IMR-90 (cell line): ENCODE measurements at regions not wholly inside any gene's neighbourhood (a gene's known extent, or its start where the extent isn't known, plus 50 kb on each side); places are given as distances from the start of the nearest gene placed in this dataset.

Experiments used
- ATAC-seq: fragments of 200-7000 bp; cut with Tn5 transposase; 2 replicates; pipeline ENCODE4 v1.9.1; 2020; ENCODE audit warnings: low read depth, mild to moderate bottlenecking, moderate library complexity
- BruUV-seq: library from RNA; stranded (reverse); fragments of 400-500 nt; replicated peaks from 2 replicates; lab custom pipeline; 2021; lab: Mats Ljungman, UMichigan
- CTCF ChIA-PET: fragments of 300-600 bp; formaldehyde crosslinking; extraction: SDS; loops from one replicate; lab custom pipeline; 2021; ENCODE audit warnings: antibody characterized with exemption; lab: Yijun Ruan, JAX
- POLR2A ChIA-PET: fragments of 300-600 bp; sonication (Branson Sonifier 250); formaldehyde crosslinking; loops from one replicate; lab custom pipeline; 2022; ENCODE audit warnings: antibody characterized with exemption; ENCODE audit not compliant: unreplicated experiment; lab: Charles Lee
- DNase-seq: peaks from one replicate; pipeline ENCODE4 v3.0.0; 2013
- H2AFZ ChIP-seq: replicated peaks from 2 replicates; pipeline ENCODE3; 2013; ENCODE audit warnings: low read length, mild to moderate bottlenecking; ENCODE audit not compliant: poor library complexity
- H2AK5ac ChIP-seq: 2 replicates; pipeline ENCODE4 v1.6.1; 2013; ENCODE audit warnings: low read depth, low read length, inconsistent platforms
- H2AK9ac ChIP-seq: replicated peaks from 2 replicates; pipeline ENCODE3; 2013; ENCODE audit warnings: mild to moderate bottlenecking, low read depth, low read length, moderate library complexity; ENCODE audit not compliant: poor library complexity
- H2BK120ac ChIP-seq: 2 replicates; pipeline ENCODE4 v1.6.1; 2013; ENCODE audit warnings: low read depth, low read length, inconsistent platforms
- H2BK15ac ChIP-seq: 3 replicates; pipeline ENCODE4 v1.6.1; 2013; ENCODE audit warnings: low read depth, low read length, inconsistent platforms
- H2BK20ac ChIP-seq: 2 replicates; pipeline ENCODE4 v1.6.1; 2013; ENCODE audit warnings: low read depth, mild to moderate bottlenecking, inconsistent platforms, low read length, moderate library complexity
- H2BK5ac ChIP-seq: 2 replicates; pipeline ENCODE4 v1.6.1; 2013; ENCODE audit warnings: mild to moderate bottlenecking, low read depth, low read length, inconsistent platforms; ENCODE audit not compliant: poor library complexity, severe bottlenecking
- H3K14ac ChIP-seq: replicated peaks from 2 replicates; pipeline ENCODE4 v1.6.1; 2013; ENCODE audit warnings: low read depth, low read length, inconsistent platforms
- H3K18ac ChIP-seq: 2 replicates; pipeline ENCODE4 v1.6.1; 2013; ENCODE audit warnings: low read depth, low read length, control low read depth
- H3K23ac ChIP-seq: 2 replicates; pipeline ENCODE4 v1.6.1; 2013; ENCODE audit warnings: low read depth, low read length, inconsistent platforms
- H3K27ac ChIP-seq: 2 replicates; pipeline ENCODE4 v1.5.1; 2013; ENCODE audit warnings: mild to moderate bottlenecking, control low read depth, low read length; ENCODE audit not compliant: insufficient read depth
- H3K27me3 ChIP-seq: 2 replicates; pipeline ENCODE4 v1.6.1; 2013; ENCODE audit warnings: low read length; ENCODE audit not compliant: control insufficient read depth, insufficient read depth
- H3K36me3 ChIP-seq: 2 replicates; pipeline ENCODE4 v1.6.1; 2013; ENCODE audit warnings: low read length, mixed read lengths; ENCODE audit not compliant: control insufficient read depth, insufficient read depth
- H3K4ac ChIP-seq: 2 replicates; pipeline ENCODE4 v1.6.1; 2013; ENCODE audit warnings: low read depth, low read length, inconsistent platforms
- H3K4me1 ChIP-seq: 2 replicates; pipeline ENCODE4 v1.6.1; 2013; ENCODE audit warnings: low read length, mixed read lengths; ENCODE audit not compliant: control insufficient read depth, insufficient read depth
- H3K4me2 ChIP-seq: 2 replicates; pipeline ENCODE4 v1.6.1; 2013; ENCODE audit warnings: low read depth, mild to moderate bottlenecking, control low read depth, low read length, moderate library complexity
- H3K4me3 ChIP-seq: 2 replicates; pipeline ENCODE4 v1.5.1; 2013; ENCODE audit warnings: low read depth, mild to moderate bottlenecking, control low read depth, low read length, moderate library complexity; ENCODE audit not compliant: insufficient read depth
- H3K56ac ChIP-seq: 2 replicates; pipeline ENCODE4 v1.6.1; 2013; ENCODE audit warnings: low read length, inconsistent platforms; ENCODE audit not compliant: insufficient read depth; ENCODE audit errors: extremely low read depth
- H3K79me1 ChIP-seq, 2 experiments: 2 replicates each; pipeline ENCODE4 v1.6.1; 2013; ENCODE audit warnings: low read length in 2 of 2, inconsistent platforms in 1 of 2, low read depth in 1 of 2
- H3K9ac ChIP-seq: 2 replicates; pipeline ENCODE4 v1.6.1; 2013; ENCODE audit warnings: low read depth, low read length, control low read depth
- H3K9me1 ChIP-seq: 2 replicates; pipeline ENCODE4 v1.6.1; 2013; ENCODE audit warnings: low read length, inconsistent platforms; ENCODE audit not compliant: insufficient read depth
- H3K9me3 ChIP-seq: 2 replicates; pipeline ENCODE4 v1.6.1; 2013; ENCODE audit warnings: low read length; ENCODE audit not compliant: control insufficient read depth, insufficient read depth
- H4K20me1 ChIP-seq: 2 replicates; pipeline ENCODE4 v1.6.1; 2013; ENCODE audit warnings: low read length, inconsistent platforms; ENCODE audit not compliant: insufficient read depth
- H4K5ac ChIP-seq: 2 replicates; pipeline ENCODE4 v1.6.1; 2013; ENCODE audit warnings: mild to moderate bottlenecking, low read depth, low read length, control low read depth
- H4K8ac ChIP-seq, 2 experiments: 2 replicates each; pipeline ENCODE4 v1.6.1; 2013; ENCODE audit warnings: low read depth in 2 of 2, low read length in 2 of 2, control low read depth in 1 of 2, inconsistent platforms in 1 of 2
- H4K91ac ChIP-seq: 2 replicates; pipeline ENCODE4 v1.6.1; 2013; ENCODE audit warnings: low read depth, low read length, inconsistent platforms; ENCODE audit not compliant: insufficient read depth
- POLR2A ChIP-seq: IDR thresholded peaks from 2 replicates; pipeline ENCODE4 v1.6.1; 2012; ENCODE audit warnings: mild to moderate bottlenecking, low read depth, low read length
- RAD21 ChIP-seq: IDR thresholded peaks from 2 replicates; pipeline ENCODE4 v1.6.1; 2012; ENCODE audit warnings: low read length, improper control_type of control experiment
- dilution Hi-C: fragments of 300-500 bp; cut with HindIII; formaldehyde crosslinking; loops from one replicate; pipeline ENCODE4 v1.14.3; 2018; ENCODE audit warnings: low sequenced_read_pairs; ENCODE audit not compliant: unreplicated experiment
- in situ Hi-C: fragments of 300-500 bp; cut with MboI; formaldehyde crosslinking; loops from 3 replicates; pipeline ENCODE4 v1.14.3; 2019; ENCODE audit warnings: low sequenced_read_pairs, inconsistent platforms, mixed read lengths
- intact Hi-C: fragments of 100-400 bp; cut with micrococcal nuclease; formaldehyde crosslinking; loops from 2 replicates; pipeline ENCODE4 v1.10.0; 2022
- TF ChIP-seq, protein P1 (sequence below): conservative IDR thresholded peaks from 2 replicates; pipeline ENCODE4 v1.5.1; 2012; ENCODE audit warnings: mild to moderate bottlenecking, low read depth, low read length, improper control_type of control experiment

- H3K14ac ChIP-seq, result no peak overlapping the region
- dilution Hi-C loops, result no loop called here
- DNase-seq, result no peak
- no peak overlapping the region for H3K9ac ChIP-seq
- no peak overlapping the region for H2BK120ac ChIP-seq
- no peaks in the 10 kb centered on the region for H3K9me3 ChIP-seq
- H3K79me1 ChIP-seq, result no peaks in the 10 kb centered on the region
- H2AFZ ChIP-seq, result no peak overlapping the region
- no peak overlapping the region for H3K4me2 ChIP-seq
- POLR2A ChIA-PET, result no interaction called here
- H3K9me1 ChIP-seq, result no peaks in the 10 kb centered on the region
- H2BK15ac ChIP-seq, result no peak overlapping the region
- no peak overlapping the region for H2AK9ac ChIP-seq
- intact Hi-C loops, result no loop called here
- no peaks in the 10 kb centered on the region for H3K27me3 ChIP-seq
- H3K56ac ChIP-seq, result no peak overlapping the region
- H3K23ac ChIP-seq, result no peak overlapping the region
- TF ChIP-seq POLR2A, result no peak
- TF ChIP-seq, protein P1, sequence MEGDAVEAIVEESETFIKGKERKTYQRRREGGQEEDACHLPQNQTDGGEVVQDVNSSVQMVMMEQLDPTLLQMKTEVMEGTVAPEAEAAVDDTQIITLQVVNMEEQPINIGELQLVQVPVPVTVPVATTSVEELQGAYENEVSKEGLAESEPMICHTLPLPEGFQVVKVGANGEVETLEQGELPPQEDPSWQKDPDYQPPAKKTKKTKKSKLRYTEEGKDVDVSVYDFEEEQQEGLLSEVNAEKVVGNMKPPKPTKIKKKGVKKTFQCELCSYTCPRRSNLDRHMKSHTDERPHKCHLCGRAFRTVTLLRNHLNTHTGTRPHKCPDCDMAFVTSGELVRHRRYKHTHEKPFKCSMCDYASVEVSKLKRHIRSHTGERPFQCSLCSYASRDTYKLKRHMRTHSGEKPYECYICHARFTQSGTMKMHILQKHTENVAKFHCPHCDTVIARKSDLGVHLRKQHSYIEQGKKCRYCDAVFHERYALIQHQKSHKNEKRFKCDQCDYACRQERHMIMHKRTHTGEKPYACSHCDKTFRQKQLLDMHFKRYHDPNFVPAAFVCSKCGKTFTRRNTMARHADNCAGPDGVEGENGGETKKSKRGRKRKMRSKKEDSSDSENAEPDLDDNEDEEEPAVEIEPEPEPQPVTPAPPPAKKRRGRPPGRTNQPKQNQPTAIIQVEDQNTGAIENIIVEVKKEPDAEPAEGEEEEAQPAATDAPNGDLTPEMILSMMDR, result no peak
- no peak for TF ChIP-seq RAD21
- H2AK5ac ChIP-seq, result no peak overlapping the region
- H3K36me3 ChIP-seq, result no peaks in the 10 kb centered on the region
- no peaks in the 10 kb centered on the region for H3K4me1 ChIP-seq
- in situ Hi-C loops, result no loop called here
- H2BK5ac ChIP-seq, result no peak overlapping the region
- no peak for ATAC-seq
- no peak overlapping the region for H4K5ac ChIP-seq
- CTCF ChIA-PET, result interaction anchor here (0.8 kb wide), 1 partner anchor 11 kb away, joined by 3 read pairs; no protein-coding TSS in a partner anchor
- H4K8ac ChIP-seq, result no peak overlapping the region
- H4K20me1 ChIP-seq, result no peaks in the 10 kb centered on the region
- no peak overlapping the region for H3K4ac ChIP-seq
- no TSS peak for BruUV-seq
- no peak overlapping the region for H3K4me3 ChIP-seq
- H4K91ac ChIP-seq, result no peak overlapping the region
- no peak overlapping the region for H2BK20ac ChIP-seq
- H3K18ac ChIP-seq, result no peak overlapping the region
- no peak overlapping the region for H3K27ac ChIP-seq
Observed at GRCh38 chr2:57733956-57734355, 312.6 kb upstream of the VRK2 start.
